ENCODE measurements at regions not wholly inside any gene's neighbourhood (a gene's known extent, or its start where the extent isn't known, plus 50 kb on each side); places are given as distances from the start of the nearest gene placed in this dataset.
A peak's percentile ranks its signal among the peaks of the same experiment; 100 is the strongest.

DNA sequence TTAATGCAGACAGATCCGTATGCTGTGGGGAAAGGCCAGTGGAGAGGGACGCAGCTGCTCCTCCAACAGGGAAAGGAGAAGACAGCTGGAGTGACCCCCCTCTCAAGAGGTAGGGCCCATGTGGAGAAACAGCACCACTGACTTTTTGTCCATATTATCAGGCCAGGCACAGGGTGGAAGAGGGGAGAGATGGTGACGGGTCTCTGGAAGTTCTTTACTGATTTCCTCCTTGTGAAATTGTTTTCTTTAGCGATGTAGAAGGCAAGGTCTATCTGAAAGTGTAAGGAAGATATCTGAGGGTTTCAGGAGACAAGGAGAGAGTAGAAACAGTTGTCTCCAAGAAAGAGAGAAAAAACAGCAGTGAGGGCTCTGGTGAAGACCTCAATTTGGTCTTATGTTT is 338.8 kb downstream of the VPS13C start:
- H2BK12ac ChIP-seq (ENCODE audit: insufficient read length, low read depth, low read length): no peak overlapping the region
- H2AFZ ChIP-seq (ENCODE audit: low read length): no peak overlapping the region
- no peak overlapping the region for H3K4ac ChIP-seq (ENCODE audit: low read depth, low read length)
- TF ChIP-seq, protein P1, sequence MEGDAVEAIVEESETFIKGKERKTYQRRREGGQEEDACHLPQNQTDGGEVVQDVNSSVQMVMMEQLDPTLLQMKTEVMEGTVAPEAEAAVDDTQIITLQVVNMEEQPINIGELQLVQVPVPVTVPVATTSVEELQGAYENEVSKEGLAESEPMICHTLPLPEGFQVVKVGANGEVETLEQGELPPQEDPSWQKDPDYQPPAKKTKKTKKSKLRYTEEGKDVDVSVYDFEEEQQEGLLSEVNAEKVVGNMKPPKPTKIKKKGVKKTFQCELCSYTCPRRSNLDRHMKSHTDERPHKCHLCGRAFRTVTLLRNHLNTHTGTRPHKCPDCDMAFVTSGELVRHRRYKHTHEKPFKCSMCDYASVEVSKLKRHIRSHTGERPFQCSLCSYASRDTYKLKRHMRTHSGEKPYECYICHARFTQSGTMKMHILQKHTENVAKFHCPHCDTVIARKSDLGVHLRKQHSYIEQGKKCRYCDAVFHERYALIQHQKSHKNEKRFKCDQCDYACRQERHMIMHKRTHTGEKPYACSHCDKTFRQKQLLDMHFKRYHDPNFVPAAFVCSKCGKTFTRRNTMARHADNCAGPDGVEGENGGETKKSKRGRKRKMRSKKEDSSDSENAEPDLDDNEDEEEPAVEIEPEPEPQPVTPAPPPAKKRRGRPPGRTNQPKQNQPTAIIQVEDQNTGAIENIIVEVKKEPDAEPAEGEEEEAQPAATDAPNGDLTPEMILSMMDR (conservative IDR thresholded peaks at IDR 0.05): no peak
- no peaks in the 10 kb centered on the region for H3K79me2 ChIP-seq (ENCODE audit: insufficient read depth, low read length)
- no peak overlapping the region for H4K8ac ChIP-seq (replicated peaks; ENCODE audit: insufficient read length, low read depth, low read length)
- no peaks in the 10 kb centered on the region for H4K20me1 ChIP-seq (ENCODE audit: control insufficient read depth, insufficient read depth, insufficient read length)
- no CpG with 5 or more reads among the region's 4 CpGs for WGBS (ENCODE audit: extremely low coverage, insufficient read length, low lambda C conversion rate)
- H2BK120ac ChIP-seq (ENCODE audit: low read depth, low read length, poor library complexity, severe bottlenecking): no peak overlapping the region
- no peak for DNase-seq
- no peaks in the 10 kb centered on the region for H3K27me3 ChIP-seq (ENCODE audit: insufficient read depth, low read length)
- no peak overlapping the region for H3K14ac ChIP-seq (ENCODE audit: insufficient read depth, low read length)
- H3K9ac ChIP-seq (ENCODE audit: extremely low read depth, insufficient read length, low read length): no peak overlapping the region
- Mint-ChIP-seq H3K9me3 (no peaks in the 10 kb centered on the region), H3K4me1 (peaks cover 13 to 17% of the 10 kb centered on the region in 2 experiments), H3K27me3 (ENCODE audit: low read depth) (peaks cover 10% of the 10 kb centered on the region), H3K36me3 (ENCODE audit: insufficient read depth in 1 of 3, low read depth in 3 of 3) (no peaks in the 10 kb centered on the region; a peak in 1 of 7 replicates), H3K4me3 (no peak overlapping the region), H3K27ac (0 out of 7 replicates have a peak overlapping the region, but pooled peaks of 1 of the 3 experiments have one; percentile 24)
- no peak overlapping the region for H4K5ac ChIP-seq (ENCODE audit: insufficient read length, low read depth, low read length)
- H3K4me1 ChIP-seq (ENCODE audit: insufficient read depth, low read length): peaks cover 2% of the 10 kb centered on the region; the same call in 1 of the 2 replicates
- no peak overlapping the region for H3K4me2 ChIP-seq (ENCODE audit: insufficient read depth, insufficient read length, low read length)
- H3K9me3 ChIP-seq (ENCODE audit: control insufficient read depth, low read depth, low read length): no peaks in the 10 kb centered on the region
- H3K18ac ChIP-seq (ENCODE audit: insufficient read length, low read depth, low read length): no peak overlapping the region
- H2BK20ac ChIP-seq (ENCODE audit: low read depth, low read length, poor library complexity, severe bottlenecking): no peak overlapping the region
- H3K23me2 ChIP-seq (ENCODE audit: insufficient read length, low read depth, low read length, poor library complexity, severe bottlenecking): no peaks in the 10 kb centered on the region
- H3K27ac ChIP-seq (ENCODE audit: insufficient read length, low read depth, low read length): no peak overlapping the region
- H3K23ac ChIP-seq (ENCODE audit: insufficient read length, low read depth, low read length): no peak overlapping the region
- no peak overlapping the region for H3K56ac ChIP-seq (ENCODE audit: insufficient read length, low read depth, low read length)
- H2AK5ac ChIP-seq (ENCODE audit: insufficient read length, low read length): no peak overlapping the region
- H4K91ac ChIP-seq (ENCODE audit: insufficient read length, low read depth, low read length): no peak overlapping the region
- H3T11ph ChIP-seq (ENCODE audit: low read length): no peak overlapping the region
- H2BK5ac ChIP-seq (ENCODE audit: insufficient read length, low read length): no peak overlapping the region
- H2BK15ac ChIP-seq (ENCODE audit: low read depth, low read length): no peak overlapping the region
- no peaks in the 10 kb centered on the region for H3K79me1 ChIP-seq (ENCODE audit: insufficient read depth, low read depth, low read length, poor library complexity, severe bottlenecking)
